GM21381 (cell line): ENCODE measurements at regions not wholly inside any gene's neighbourhood (a gene's known extent, or its start where the extent isn't known, plus 50 kb on each side); places are given as distances from the start of the nearest gene placed in this dataset.
"Not testable (repeated sequence)": the region's sequence is repeated elsewhere in the genome, so short reads cannot be mapped to it uniquely, and the experiment has no call there.

Experiments used
- ATAC-seq: cut with Tn5 transposase; IDR thresholded peaks from one replicate; pipeline ENCODE4 v1.9.1; 2021; ENCODE audit warnings: mild to moderate bottlenecking, moderate library complexity; ENCODE audit not compliant: unreplicated experiment

- ATAC-seq, result no peak
Observed at GRCh38 chr10:2813286-2813685, 254.1 kb upstream of the PFKP start.

- no peak for ATAC-seq
Observed at GRCh38 chr10:2812631-2813030, 254.7 kb upstream of the PFKP start.

GRCh38 chr10:2800178-2800577 is 267.2 kb upstream of the PFKP start:
- ATAC-seq, result no peak

- no peak for ATAC-seq
Observed at GRCh38 chr10:2798336-2799022, 268.9 kb upstream of the PFKP start.

GRCh38 chr10:2791774-2792443 is 275.4 kb upstream of the PFKP start:
- ATAC-seq, result peak; percentile 96

GRCh38 chr10:2790396-2791188 is 276.8 kb upstream of the PFKP start:
- no peak for ATAC-seq

GRCh38 chr10:2786251-2786650 is 281.1 kb upstream of the PFKP start:
- no peak for ATAC-seq

GRCh38 chr10:2784766-2785165 is 282.6 kb upstream of the PFKP start:
- no peak for ATAC-seq

- no peak for ATAC-seq
Observed at GRCh38 chr10:2782950-2783349, 284.4 kb upstream of the PFKP start.

GRCh38 chr10:2782265-2782664 is 285.1 kb upstream of the PFKP start:
- no peak for ATAC-seq

GRCh38 chr10:2777666-2778355 is 289.5 kb upstream of the PFKP start:
- ATAC-seq, result no peak

GRCh38 chr10:2772816-2773631 is 294.3 kb upstream of the PFKP start:
- ATAC-seq, result no peak

- no peak for ATAC-seq
Observed at GRCh38 chr10:2772135-2772534, 295.2 kb upstream of the PFKP start.

- not testable (repeated sequence) for ATAC-seq
Observed at GRCh38 chr10:2767293-2767692, 300.1 kb upstream of the PFKP start.

GRCh38 chr10:2761971-2762370 is 305.4 kb upstream of the PFKP start:
- ATAC-seq, result no peak

GRCh38 chr10:2761311-2761710 is 306.0 kb upstream of the PFKP start:
- ATAC-seq, result no peak

GRCh38 chr10:2760736-2761135 is 306.6 kb upstream of the PFKP start:
- no peak for ATAC-seq

- ATAC-seq, result no peak
Observed at GRCh38 chr10:2759233-2759632, 308.1 kb upstream of the PFKP start.

- no peak for ATAC-seq
Observed at GRCh38 chr10:2754943-2755342, 312.4 kb upstream of the PFKP start.

GRCh38 chr10:2748287-2748686 is 319.1 kb upstream of the PFKP start:
- ATAC-seq, result no peak
